WTC11 (cell line): ENCODE measurements at regions not wholly inside any gene's neighbourhood (a gene's known extent, or its start where the extent isn't known, plus 50 kb on each side); places are given as distances from the start of the nearest gene placed in this dataset.
A peak's percentile ranks its signal among the peaks of the same experiment; 100 is the strongest.

Source experiments
- ATAC-seq: fragments of 200-7000 bp; cut with Tn5 transposase; 2 replicates; pipeline ENCODE4 v1.10.0; 2021; ENCODE audit warnings: mild to moderate bottlenecking, moderate library complexity
- CTCF ChIA-PET: fragments of 300-600 bp; sonication (Branson Sonifier 250); formaldehyde crosslinking; loops from one replicate; lab custom pipeline; 2021; ENCODE audit warnings: antibody characterized with exemption; lab: Charles Lee
- POLR2A ChIA-PET: fragments of 350-600 bp; sonication (Branson Sonifier 250); formaldehyde crosslinking; loops from one replicate; lab custom pipeline; 2021; ENCODE audit warnings: antibody characterized with exemption; lab: Charles Lee
- DNase-seq: peaks from one replicate; pipeline ENCODE4 v3.0.0; 2021; ENCODE audit warnings: low spot score
- H3K27ac Mint-ChIP-seq: 2 replicates; pipeline ENCODE4 v1.8.0; 2021; ENCODE audit warnings: mixed read lengths
- H3K27me3 Mint-ChIP-seq: 2 replicates; pipeline ENCODE4 v1.8.0; 2021; ENCODE audit warnings: low read depth, mild to moderate bottlenecking, moderate library complexity, mixed read lengths
- H3K36me3 Mint-ChIP-seq: 2 replicates; pipeline ENCODE4 v1.8.0; 2021; ENCODE audit warnings: mixed read lengths
- H3K4me1 Mint-ChIP-seq: 2 replicates; pipeline ENCODE4 v1.8.0; 2022; ENCODE audit warnings: mixed read lengths
- H3K4me3 Mint-ChIP-seq: 2 replicates; pipeline ENCODE4 v1.8.0; 2021; ENCODE audit warnings: mild to moderate bottlenecking, moderate library complexity, mixed read lengths
- H3K9me3 Mint-ChIP-seq: 2 replicates; pipeline ENCODE4 v1.8.0; 2021; ENCODE audit warnings: mixed read lengths
- CREM ChIP-seq: sonication (generic); formaldehyde crosslinking; IDR thresholded peaks from 2 replicates; pipeline ENCODE4 v1.8.1; 2022; ENCODE audit warnings: mild to moderate bottlenecking, missing genetic modification reagents, moderate library complexity
- CTCF ChIP-seq: fragments of 200-600 bp; IDR thresholded peaks from 2 replicates; pipeline ENCODE4 v1.8.0; 2022; ENCODE audit warnings: antibody characterized with exemption
- E2F1 ChIP-seq: sonication (generic); formaldehyde crosslinking; IDR thresholded peaks from 2 replicates; pipeline ENCODE4 v1.8.0; 2022; ENCODE audit warnings: mild to moderate bottlenecking, missing genetic modification reagents
- E2F5 ChIP-seq: sonication (generic); formaldehyde crosslinking; IDR thresholded peaks from 2 replicates; pipeline ENCODE4 v1.8.1; 2022; ENCODE audit warnings: mild to moderate bottlenecking, moderate library complexity, missing genetic modification reagents
- EMX1 ChIP-seq: fragments of 250-450 bp; sonication (Bioruptor Pico); IDR thresholded peaks from 2 replicates; pipeline ENCODE4 v1.8.0; 2021; ENCODE audit warnings: mild to moderate bottlenecking
- GRHL2 ChIP-seq: fragments of 250-450 bp; sonication (Bioruptor Pico); IDR thresholded peaks from 2 replicates; pipeline ENCODE4 v1.8.0; 2022; ENCODE audit warnings: mild to moderate bottlenecking, moderate library complexity; ENCODE audit not compliant: insufficient replicate concordance, severe bottlenecking
- IRF1 ChIP-seq: sonication (generic); formaldehyde crosslinking; IDR thresholded peaks from 2 replicates; pipeline ENCODE4 v1.8.0; 2023; ENCODE audit warnings: missing genetic modification reagents
- IRF2 ChIP-seq: sonication (generic); formaldehyde crosslinking; IDR thresholded peaks from 2 replicates; pipeline ENCODE4 v1.8.0; 2022; ENCODE audit warnings: low read depth, missing genetic modification reagents, borderline replicate concordance
- JUN ChIP-seq: sonication (generic); formaldehyde crosslinking; IDR thresholded peaks from 2 replicates; pipeline ENCODE4 v1.8.0; 2023; ENCODE audit warnings: mild to moderate bottlenecking, missing genetic modification reagents
- KAT7 ChIP-seq: sonication (generic); formaldehyde crosslinking; IDR thresholded peaks from 2 replicates; pipeline ENCODE4 v1.8.1; 2023; ENCODE audit warnings: missing genetic modification reagents, mild to moderate bottlenecking, borderline replicate concordance
- MAX ChIP-seq: sonication (generic); formaldehyde crosslinking; IDR thresholded peaks from 2 replicates; pipeline ENCODE4 v1.8.0; 2022; ENCODE audit warnings: mild to moderate bottlenecking, missing genetic modification reagents
- MYBL2 ChIP-seq: sonication (generic); formaldehyde crosslinking; IDR thresholded peaks from 2 replicates; pipeline ENCODE4 v1.8.1; 2023; ENCODE audit warnings: mild to moderate bottlenecking, moderate library complexity, missing genetic modification reagents
- OVOL2 ChIP-seq: fragments of 250-450 bp; sonication (Bioruptor Pico); IDR thresholded peaks from 2 replicates; pipeline ENCODE4 v1.9.0; 2021; ENCODE audit warnings: mild to moderate bottlenecking, borderline replicate concordance
- PREB ChIP-seq: sonication (generic); formaldehyde crosslinking; IDR thresholded peaks from 2 replicates; pipeline ENCODE4 v1.8.1; 2022; ENCODE audit warnings: mild to moderate bottlenecking, missing genetic modification reagents, moderate library complexity, borderline replicate concordance
- RELA ChIP-seq: sonication (generic); formaldehyde crosslinking; IDR thresholded peaks from 2 replicates; pipeline ENCODE4 v1.8.1; 2022; ENCODE audit warnings: missing genetic modification reagents, mild to moderate bottlenecking, borderline replicate concordance
- SP1 ChIP-seq: sonication (generic); formaldehyde crosslinking; conservative IDR thresholded peaks from 2 replicates; pipeline ENCODE4 v1.8.1; 2022; ENCODE audit warnings: missing genetic modification reagents
- TEAD1 ChIP-seq: sonication (generic); formaldehyde crosslinking; IDR thresholded peaks from 2 replicates; pipeline ENCODE4 v1.8.0; 2022; ENCODE audit warnings: mild to moderate bottlenecking, missing genetic modification reagents
- ZBTB21 ChIP-seq: sonication (generic); formaldehyde crosslinking; IDR thresholded peaks from 2 replicates; pipeline ENCODE4 v1.8.1; 2023; ENCODE audit warnings: mild to moderate bottlenecking, missing genetic modification reagents, borderline replicate concordance
- ZNF138 ChIP-seq: sonication (generic); formaldehyde crosslinking; conservative IDR thresholded peaks from 2 replicates; pipeline ENCODE4 v1.8.1; 2022; ENCODE audit warnings: mild to moderate bottlenecking, moderate library complexity, missing genetic modification reagents
- ZNF219 ChIP-seq: sonication (generic); formaldehyde crosslinking; IDR thresholded peaks from 2 replicates; pipeline ENCODE4 v1.8.0; 2023; ENCODE audit warnings: missing genetic modification reagents, mild to moderate bottlenecking, borderline replicate concordance
- ZNF263 ChIP-seq: sonication (generic); formaldehyde crosslinking; IDR thresholded peaks from 2 replicates; pipeline ENCODE4 v1.8.1; 2022; ENCODE audit warnings: low read depth, mild to moderate bottlenecking, moderate library complexity, missing genetic modification reagents
- ZNF416 ChIP-seq: fragments of 250-450 bp; sonication (Bioruptor Pico); IDR thresholded peaks from 2 replicates; pipeline ENCODE4 v1.9.0; 2021; ENCODE audit warnings: mild to moderate bottlenecking, inconsistent platforms
- ZNF423 ChIP-seq: fragments of 250-450 bp; sonication (Bioruptor Pico); IDR thresholded peaks from 2 replicates; pipeline ENCODE4 v2.1.2; 2022; ENCODE audit warnings: mild to moderate bottlenecking, moderate library complexity
- ZNF425 ChIP-seq: fragments of 250-450 bp; sonication (Bioruptor Pico); conservative IDR thresholded peaks from 2 replicates; pipeline ENCODE4 v1.9.0; 2021; ENCODE audit warnings: mild to moderate bottlenecking

GRCh38 chr6:49051281-49051680 is 411.8 kb downstream of the MMUT start (continued):
- TF ChIP-seq ZNF425 (CRISPR knock-in tag) (no peak), E2F1 (CRISPR knock-in tag) (no peak), SP1 (CRISPR knock-in tag) (no peak), OVOL2 (CRISPR knock-in tag) (no peak), ZNF416 (CRISPR knock-in tag) (no peak), PREB (CRISPR knock-in tag) (no peak)

GRCh38 chr6:49050584-49050983 is 412.5 kb downstream of the MMUT start:
- DNase-seq = no peak
- H3K4me3 Mint-ChIP-seq = no peak overlapping the region; the same call in 1 of the 2 replicates
- peaks cover 14% of the 10 kb centered on the region for H3K4me1 Mint-ChIP-seq
- no peak for TF ChIP-seq IRF2
- TF ChIP-seq JUN (CRISPR knock-in tag) = no peak
- no peak for TF ChIP-seq MYBL2 (CRISPR knock-in tag)
- no peak for TF ChIP-seq OVOL2 (CRISPR knock-in tag)
- TF ChIP-seq RELA (CRISPR knock-in tag) = no peak
- no peak for TF ChIP-seq ZBTB21 (CRISPR knock-in tag)
- no peak for TF ChIP-seq ZNF219 (CRISPR knock-in tag)
- no peak for TF ChIP-seq TEAD1 (CRISPR knock-in tag)
- no peak for TF ChIP-seq IRF1 (CRISPR knock-in tag)
- TF ChIP-seq ZNF138 (CRISPR knock-in tag) = no peak
- no peak for TF ChIP-seq CTCF
- TF ChIP-seq ZNF423 (CRISPR knock-in tag) = no peak
- no peak for TF ChIP-seq KAT7
- TF ChIP-seq CREM = no peak
- no peak for TF ChIP-seq E2F5 (CRISPR knock-in tag)
- TF ChIP-seq MAX (CRISPR knock-in tag) = no peak
- no peak for TF ChIP-seq GRHL2 (CRISPR knock-in tag)
- TF ChIP-seq EMX1 = no peak
- TF ChIP-seq ZNF263 (CRISPR knock-in tag) = no peak
- H3K36me3 Mint-ChIP-seq = no peaks in the 10 kb centered on the region
- ChIA-PET CTCF (no interaction called here), POLR2A (no interaction called here)
- no peak for ATAC-seq
- H3K27me3 Mint-ChIP-seq = no peaks in the 10 kb centered on the region
- H3K9me3 Mint-ChIP-seq = peaks cover 3% of the 10 kb centered on the region; the same call in 1 of the 2 replicates
- H3K27ac Mint-ChIP-seq = peak overlapping the region; percentile 15
